ENCODE measurements at regions not wholly inside any gene's neighbourhood (a gene's known extent, or its start where the extent isn't known, plus 50 kb on each side); places are given as distances from the start of the nearest gene placed in this dataset.

DNA sequence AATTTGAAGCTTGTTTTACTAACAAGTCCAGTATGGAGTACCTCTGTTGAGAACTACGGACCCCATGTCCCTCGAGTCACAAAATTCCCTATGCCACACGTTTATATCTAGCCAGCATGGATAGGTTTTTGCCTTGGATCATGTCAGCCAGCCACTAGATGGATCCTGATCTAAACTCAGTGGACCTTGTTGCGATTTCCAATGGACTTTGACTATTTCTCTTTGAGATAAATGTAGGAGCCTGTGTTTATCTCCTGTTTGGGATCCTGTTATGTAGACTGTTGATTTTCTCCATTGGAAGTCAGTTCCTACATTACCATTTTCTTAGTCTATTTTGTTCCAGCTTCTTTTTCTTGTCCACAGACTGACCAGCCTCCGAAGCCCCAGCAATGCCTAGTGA, 127.1 kb upstream of the BMAL1 start (continued):
- no peak for TF ChIP-seq SAP30 (IDR thresholded peaks at IDR 0.05; ENCODE audit: insufficient read depth, insufficient replicate concordance, low read length)
